ENCODE measurements at regions not wholly inside any gene's neighbourhood (a gene's known extent, or its start where the extent isn't known, plus 50 kb on each side); places are given as distances from the start of the nearest gene placed in this dataset.

DNA sequence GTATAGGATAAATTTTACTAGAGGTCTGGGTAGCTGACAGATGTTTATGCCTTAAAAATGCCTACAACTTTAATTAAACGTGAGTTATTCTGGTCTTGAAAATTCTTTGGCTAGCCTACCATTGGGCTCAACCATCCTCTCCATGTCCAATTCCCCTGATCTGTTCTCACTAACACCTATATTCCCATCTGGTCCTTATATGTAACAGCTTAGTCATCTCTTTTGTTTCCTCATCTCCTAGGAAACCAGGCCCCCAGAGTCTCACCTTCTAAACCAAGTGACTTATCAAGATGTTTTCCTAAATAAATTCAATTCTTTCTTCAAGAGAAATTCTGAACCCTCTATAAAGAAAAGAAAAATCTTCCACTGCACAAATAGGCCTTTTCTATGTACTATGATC lies 148.5 kb downstream of the TTC32 start:
- no peaks in the 10 kb centered on the region for H3K27me3 ChIP-seq (ENCODE audit: control insufficient read depth, low read length)
- H3K79me2 ChIP-seq (ENCODE audit: control insufficient read depth, low read length) = no peaks in the 10 kb centered on the region
- H3F3A ChIP-seq (ENCODE audit: control insufficient read depth, insufficient read depth) = no peaks in the 10 kb centered on the region
- H3K4me2 ChIP-seq (ENCODE audit: low read length) = no peak overlapping the region
- H3K36me3 ChIP-seq (ENCODE audit: control insufficient read depth, low read length) = no peaks in the 10 kb centered on the region
- no peak for TF ChIP-seq EZH2phosphoT487 (IDR thresholded peaks at IDR 0.05; ENCODE audit: borderline replicate concordance, low read length)
- TF ChIP-seq, protein P1, sequence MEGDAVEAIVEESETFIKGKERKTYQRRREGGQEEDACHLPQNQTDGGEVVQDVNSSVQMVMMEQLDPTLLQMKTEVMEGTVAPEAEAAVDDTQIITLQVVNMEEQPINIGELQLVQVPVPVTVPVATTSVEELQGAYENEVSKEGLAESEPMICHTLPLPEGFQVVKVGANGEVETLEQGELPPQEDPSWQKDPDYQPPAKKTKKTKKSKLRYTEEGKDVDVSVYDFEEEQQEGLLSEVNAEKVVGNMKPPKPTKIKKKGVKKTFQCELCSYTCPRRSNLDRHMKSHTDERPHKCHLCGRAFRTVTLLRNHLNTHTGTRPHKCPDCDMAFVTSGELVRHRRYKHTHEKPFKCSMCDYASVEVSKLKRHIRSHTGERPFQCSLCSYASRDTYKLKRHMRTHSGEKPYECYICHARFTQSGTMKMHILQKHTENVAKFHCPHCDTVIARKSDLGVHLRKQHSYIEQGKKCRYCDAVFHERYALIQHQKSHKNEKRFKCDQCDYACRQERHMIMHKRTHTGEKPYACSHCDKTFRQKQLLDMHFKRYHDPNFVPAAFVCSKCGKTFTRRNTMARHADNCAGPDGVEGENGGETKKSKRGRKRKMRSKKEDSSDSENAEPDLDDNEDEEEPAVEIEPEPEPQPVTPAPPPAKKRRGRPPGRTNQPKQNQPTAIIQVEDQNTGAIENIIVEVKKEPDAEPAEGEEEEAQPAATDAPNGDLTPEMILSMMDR (IDR thresholded peaks at IDR 0.05; ENCODE audit: low read depth, low read length, poor library complexity, severe bottlenecking) = no peak
- no peaks in the 10 kb centered on the region for H4K20me1 ChIP-seq (ENCODE audit: control insufficient read depth, insufficient read depth, low read depth, low read length)
- no peak overlapping the region for H3K4me3 ChIP-seq (ENCODE audit: low read length)
- H3K9me2 ChIP-seq (replicated peaks; ENCODE audit: control insufficient read depth, low read length) = no peaks in the 10 kb centered on the region
- H3K4me1 ChIP-seq (ENCODE audit: control insufficient read depth, low read length) = no peaks in the 10 kb centered on the region
- no peak overlapping the region for H3K27ac ChIP-seq (ENCODE audit: low read depth, low read length)
- H3K9me3 ChIP-seq (ENCODE audit: control insufficient read depth, insufficient read depth, low read length) = no peaks in the 10 kb centered on the region

GRCh38 chr2:19752500-19752899 lies 149.3 kb downstream of the TTC32 start:
- TF ChIP-seq, protein P1 (IDR thresholded peaks at IDR 0.05; ENCODE audit: low read depth, low read length, poor library complexity, severe bottlenecking) = no peak
- no peaks in the 10 kb centered on the region for H3K9me2 ChIP-seq (replicated peaks; ENCODE audit: control insufficient read depth, low read length)
- H3F3A ChIP-seq (ENCODE audit: control insufficient read depth, insufficient read depth) = no peaks in the 10 kb centered on the region
- H3K27me3 ChIP-seq (ENCODE audit: control insufficient read depth, low read length) = no peaks in the 10 kb centered on the region
- no peaks in the 10 kb centered on the region for H3K36me3 ChIP-seq (ENCODE audit: control insufficient read depth, low read length)
- H3K27ac ChIP-seq (ENCODE audit: low read depth, low read length) = no peak overlapping the region
- H3K4me3 ChIP-seq (ENCODE audit: low read length) = no peak overlapping the region
- no peaks in the 10 kb centered on the region for H3K4me1 ChIP-seq (ENCODE audit: control insufficient read depth, low read length)
- H4K20me1 ChIP-seq (ENCODE audit: control insufficient read depth, insufficient read depth, low read depth, low read length) = no peaks in the 10 kb centered on the region
- no peaks in the 10 kb centered on the region for H3K79me2 ChIP-seq (ENCODE audit: control insufficient read depth, low read length)
- H3K9me3 ChIP-seq (ENCODE audit: control insufficient read depth, insufficient read depth, low read length) = no peaks in the 10 kb centered on the region
- no peak overlapping the region for H3K4me2 ChIP-seq (ENCODE audit: low read length)

- H3K4me1 ChIP-seq (ENCODE audit: control insufficient read depth, low read length) = no peaks in the 10 kb centered on the region
- H3F3A ChIP-seq (ENCODE audit: control insufficient read depth, insufficient read depth) = no peaks in the 10 kb centered on the region
- no peaks in the 10 kb centered on the region for H3K9me2 ChIP-seq (replicated peaks; ENCODE audit: control insufficient read depth, low read length)
- no peaks in the 10 kb centered on the region for H3K79me2 ChIP-seq (ENCODE audit: control insufficient read depth, low read length)
- no peaks in the 10 kb centered on the region for H3K36me3 ChIP-seq (ENCODE audit: control insufficient read depth, low read length)
- no peak overlapping the region for H3K4me3 ChIP-seq (ENCODE audit: low read length)
- H3K9me3 ChIP-seq (ENCODE audit: control insufficient read depth, insufficient read depth, low read length) = no peaks in the 10 kb centered on the region
- no peak overlapping the region for H3K4me2 ChIP-seq (ENCODE audit: low read length)
- H4K20me1 ChIP-seq (ENCODE audit: control insufficient read depth, insufficient read depth, low read depth, low read length) = no peaks in the 10 kb centered on the region
- no peak overlapping the region for H3K27ac ChIP-seq (ENCODE audit: low read depth, low read length)
- H3K27me3 ChIP-seq (ENCODE audit: control insufficient read depth, low read length) = no peaks in the 10 kb centered on the region
- TF ChIP-seq, protein P1 (IDR thresholded peaks at IDR 0.05; ENCODE audit: low read depth, low read length, poor library complexity, severe bottlenecking) = no peak
- TF ChIP-seq EZH2phosphoT487 (IDR thresholded peaks at IDR 0.05; ENCODE audit: borderline replicate concordance, low read length) = no peak
These were observed 150.2 kb downstream of the TTC32 start for GRCh38 chr2:19751631-19752030.

DNA sequence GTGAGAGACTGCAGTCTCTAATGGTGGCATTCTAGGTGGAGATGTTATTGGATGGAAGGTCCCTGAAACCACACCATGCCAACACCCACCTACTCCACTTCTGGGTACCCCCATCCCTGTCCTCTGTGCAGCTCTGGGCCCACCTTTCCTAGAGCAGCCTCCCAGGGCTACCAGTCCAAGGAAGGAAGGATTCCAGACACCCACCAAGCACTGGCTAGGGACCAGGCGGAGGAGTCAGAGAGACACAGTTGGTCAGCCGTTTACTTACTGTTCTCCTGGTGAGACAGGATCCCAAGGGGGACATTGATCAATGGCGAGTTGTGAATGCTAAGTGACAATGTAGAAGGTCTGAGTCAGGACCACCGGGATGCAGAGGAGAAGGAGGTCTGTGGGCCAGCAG lies 151.6 kb downstream of the TTC32 start:
- H3K4me1 ChIP-seq (ENCODE audit: control insufficient read depth, low read length) = peaks cover 4% of the 10 kb centered on the region
- H3K36me3 ChIP-seq (ENCODE audit: control insufficient read depth, low read length) = no peaks in the 10 kb centered on the region
- no peaks in the 10 kb centered on the region for H3K9me3 ChIP-seq (ENCODE audit: control insufficient read depth, insufficient read depth, low read length)
- no peaks in the 10 kb centered on the region for H3K79me2 ChIP-seq (ENCODE audit: control insufficient read depth, low read length)
- H3K9me2 ChIP-seq (replicated peaks; ENCODE audit: control insufficient read depth, low read length) = no peaks in the 10 kb centered on the region
- no peaks in the 10 kb centered on the region for H3F3A ChIP-seq (ENCODE audit: control insufficient read depth, insufficient read depth)
- H3K27me3 ChIP-seq (ENCODE audit: control insufficient read depth, low read length) = no peaks in the 10 kb centered on the region
- H3K27ac ChIP-seq (ENCODE audit: low read depth, low read length) = no peak overlapping the region
- TF ChIP-seq EZH2phosphoT487 (IDR thresholded peaks at IDR 0.05; ENCODE audit: borderline replicate concordance, low read length) = no peak
- TF ChIP-seq, protein P1 (IDR thresholded peaks at IDR 0.05; ENCODE audit: low read depth, low read length, poor library complexity, severe bottlenecking) = no peak
- H3K4me2 ChIP-seq (ENCODE audit: low read length) = no peak overlapping the region
- H3K4me3 ChIP-seq (ENCODE audit: low read length) = no peak overlapping the region
- H4K20me1 ChIP-seq (ENCODE audit: control insufficient read depth, insufficient read depth, low read depth, low read length) = no peaks in the 10 kb centered on the region

All from DOHH2 (cell line).